Left ventricle myocardium inferior (tissue), 1 donor: ENCODE measurements at regions not wholly inside any gene's neighbourhood (a gene's known extent, or its start where the extent isn't known, plus 50 kb on each side); places are given as distances from the start of the nearest gene placed in this dataset.

Experiments
- DNase-seq: peaks from one replicate; pipeline ENCODE4 v3.0.0-alpha.2; 2020
- H3K27ac ChIP-seq: fragments of 200-600 bp; replicated peaks from 2 replicates; pipeline ENCODE4 v1.8.0; 2021
- H3K27me3 ChIP-seq: fragments of 200-600 bp; 2 replicates; pipeline ENCODE4 v1.8.0; 2021; ENCODE audit warnings: low read depth
- H3K36me3 ChIP-seq: fragments of 200-600 bp; 2 replicates; pipeline ENCODE4 v1.8.0; 2021
- H3K4me1 ChIP-seq: fragments of 200-600 bp; 2 replicates; pipeline ENCODE4 v1.8.0; 2021
- H3K4me3 ChIP-seq: fragments of 200-600 bp; 2 replicates; pipeline ENCODE4 v1.8.0; 2021; ENCODE audit warnings: mild to moderate bottlenecking, moderate library complexity
- H3K9me3 ChIP-seq: fragments of 200-600 bp; replicated peaks from 2 replicates; pipeline ENCODE4 v1.8.0; 2021
- CTCF ChIP-seq: fragments of 200-600 bp; IDR thresholded peaks from 2 replicates; pipeline ENCODE4 v1.8.0; 2021; ENCODE audit warnings: antibody characterized with exemption, mild to moderate bottlenecking, borderline replicate concordance
- intact Hi-C: fragments of 100-400 bp; cut with micrococcal nuclease; formaldehyde crosslinking; loops from one replicate; pipeline ENCODE4 v1.11.0; 2022
- donor health status: DM: no; HTN: yes; CAD: no; lungs with severe emphysema.

DNA sequence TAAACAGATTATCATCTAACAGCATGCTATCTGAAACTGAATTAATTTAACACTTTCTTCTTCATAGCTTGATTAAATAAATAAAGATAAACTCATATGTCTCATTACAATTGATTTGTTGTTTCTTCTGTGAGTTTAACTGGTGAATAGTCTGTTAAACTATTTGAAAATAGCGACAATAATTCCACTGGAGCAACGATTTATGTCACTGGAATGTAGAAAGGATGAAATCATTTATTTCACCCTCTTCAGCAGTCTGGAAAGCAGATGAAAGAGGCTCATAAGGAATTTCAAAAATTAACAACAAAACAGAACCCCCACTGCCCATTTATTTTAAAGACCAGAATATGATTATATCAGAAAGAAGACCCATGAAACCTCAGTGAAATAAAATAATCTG, 1165.1 kb upstream of the USP15 start:
- no peaks in the 10 kb centered on the region for H3K36me3 ChIP-seq

GRCh38 chr12:61098031-61098580, 1162.1 kb upstream of the USP15 start:
- no peak overlapping the region for H3K4me3 ChIP-seq
- no peaks in the 10 kb centered on the region for H3K36me3 ChIP-seq
- intact Hi-C loops, result no loop called here

More for the DNA sequence above, 1165.1 kb upstream of the USP15 start:
- DNase-seq, result no peak
- no peaks in the 10 kb centered on the region for H3K27me3 ChIP-seq
- no peak for TF ChIP-seq CTCF
- no peak overlapping the region for H3K4me3 ChIP-seq
- intact Hi-C loops, result no loop called here
- peaks cover 4% of the 10 kb centered on the region for H3K9me3 ChIP-seq
- H3K4me1 ChIP-seq, result no peaks in the 10 kb centered on the region
- no peak overlapping the region for H3K27ac ChIP-seq

DNA sequence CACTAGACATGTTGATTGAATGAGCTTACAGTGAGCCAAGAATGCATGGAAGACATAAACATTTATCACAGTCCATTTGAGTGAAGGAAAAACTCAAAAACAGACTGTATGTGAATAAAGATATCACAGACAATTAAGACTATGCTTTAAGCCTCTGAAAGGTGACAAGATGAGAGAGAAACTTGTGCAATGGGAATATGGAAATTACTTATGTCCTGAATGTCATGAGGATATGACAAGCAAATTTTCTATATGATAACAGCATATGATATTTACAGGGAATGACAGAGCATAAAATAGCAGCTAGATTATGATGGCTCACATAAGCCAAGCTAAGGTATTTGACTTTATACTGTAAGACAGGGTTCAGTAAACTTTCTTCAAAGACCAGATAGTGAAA, 1153.1 kb upstream of the USP15 start:
- DNase-seq, result no peak
- no peaks in the 10 kb centered on the region for H3K4me1 ChIP-seq
- no peak overlapping the region for H3K27ac ChIP-seq
- peaks cover 38% of the 10 kb centered on the region for H3K9me3 ChIP-seq
- intact Hi-C loops, result no loop called here
- no peaks in the 10 kb centered on the region for H3K27me3 ChIP-seq
- TF ChIP-seq CTCF, result no peak
- no peaks in the 10 kb centered on the region for H3K36me3 ChIP-seq
- H3K4me3 ChIP-seq, result no peak overlapping the region

More at GRCh38 chr12:61098031-61098580, 1162.1 kb upstream of the USP15 start:
- Histone ChIP-seq H3K27ac (no peak overlapping the region), H3K27me3 (no peaks in the 10 kb centered on the region), H3K9me3 (peaks cover 34% of the 10 kb centered on the region), H3K4me1 (no peaks in the 10 kb centered on the region)
- TF ChIP-seq CTCF, result no peak
- no peak for DNase-seq

- no peaks in the 10 kb centered on the region for H3K27me3 ChIP-seq
- TF ChIP-seq CTCF, result no peak
- H3K36me3 ChIP-seq, result no peaks in the 10 kb centered on the region
- intact Hi-C loops, result no loop called here
- H3K9me3 ChIP-seq, result peaks cover 12% of the 10 kb centered on the region
- no peak overlapping the region for H3K27ac ChIP-seq
- no peak overlapping the region for H3K4me3 ChIP-seq
- no peak for DNase-seq
- no peaks in the 10 kb centered on the region for H3K4me1 ChIP-seq
Observed at GRCh38 chr12:61111218-61111617, 1149.0 kb upstream of the USP15 start.

GRCh38 chr12:61137677-61138414, 1122.4 kb upstream of the USP15 start:
- no peaks in the 10 kb centered on the region for H3K4me1 ChIP-seq
- H3K27ac ChIP-seq, result peak overlapping the region; percentile 33
- no peaks in the 10 kb centered on the region for H3K27me3 ChIP-seq
- no peak overlapping the region for H3K4me3 ChIP-seq
- H3K36me3 ChIP-seq, result no peaks in the 10 kb centered on the region
- peaks cover 17% of the 10 kb centered on the region for H3K9me3 ChIP-seq
- TF ChIP-seq CTCF, result no peak
- intact Hi-C loops, result no loop called here
- DNase-seq, result no peak
